ENCODE measurements at regions not wholly inside any gene's neighbourhood (a gene's known extent, or its start where the extent isn't known, plus 50 kb on each side); places are given as distances from the start of the nearest gene placed in this dataset.

GRCh38 chr10:4028854-4029583 lies 244.0 kb upstream of the KLF6 start:
- TF ChIP-seq POLR2A (IDR thresholded peaks at IDR 0.05) = no peak
- TF ChIP-seq CTCF (IDR thresholded peaks at IDR 0.05) = no peak
